ENCODE measurements at regions not wholly inside any gene's neighbourhood (a gene's known extent, or its start where the extent isn't known, plus 50 kb on each side); places are given as distances from the start of the nearest gene placed in this dataset.
"Not testable (repeated sequence)": the region's sequence is repeated elsewhere in the genome, so short reads cannot be mapped to it uniquely, and the experiment has no call there.

DNA sequence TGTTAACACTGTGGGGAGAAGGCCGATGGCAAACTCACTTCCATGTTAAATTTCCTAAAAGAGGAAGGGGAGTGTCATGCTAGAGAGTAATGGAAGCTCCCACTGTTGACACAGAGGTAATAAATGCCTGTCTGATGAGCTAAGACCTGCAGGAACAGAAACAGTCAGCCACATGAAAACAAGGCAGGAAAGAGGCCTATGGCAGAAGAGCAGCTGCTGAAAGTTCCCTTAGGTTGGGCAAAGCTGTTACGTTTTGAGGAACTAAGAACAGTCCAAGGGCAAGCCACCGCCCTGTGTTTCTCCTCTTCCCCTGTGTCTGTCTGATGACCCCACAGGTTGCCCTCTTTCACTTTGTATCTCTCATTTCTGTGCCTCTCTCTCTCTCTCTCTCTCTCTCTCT, 422.6 kb downstream of the TMEM121 start:
- TF ChIP-seq EZH2phosphoT487 (IDR thresholded peaks at IDR 0.05; ENCODE audit: borderline replicate concordance, low read length); EZH2 (IDR thresholded peaks at IDR 0.05; ENCODE audit: low read length, unreplicated experiment): not testable (repeated sequence)
- TF ChIP-seq, protein P1, sequence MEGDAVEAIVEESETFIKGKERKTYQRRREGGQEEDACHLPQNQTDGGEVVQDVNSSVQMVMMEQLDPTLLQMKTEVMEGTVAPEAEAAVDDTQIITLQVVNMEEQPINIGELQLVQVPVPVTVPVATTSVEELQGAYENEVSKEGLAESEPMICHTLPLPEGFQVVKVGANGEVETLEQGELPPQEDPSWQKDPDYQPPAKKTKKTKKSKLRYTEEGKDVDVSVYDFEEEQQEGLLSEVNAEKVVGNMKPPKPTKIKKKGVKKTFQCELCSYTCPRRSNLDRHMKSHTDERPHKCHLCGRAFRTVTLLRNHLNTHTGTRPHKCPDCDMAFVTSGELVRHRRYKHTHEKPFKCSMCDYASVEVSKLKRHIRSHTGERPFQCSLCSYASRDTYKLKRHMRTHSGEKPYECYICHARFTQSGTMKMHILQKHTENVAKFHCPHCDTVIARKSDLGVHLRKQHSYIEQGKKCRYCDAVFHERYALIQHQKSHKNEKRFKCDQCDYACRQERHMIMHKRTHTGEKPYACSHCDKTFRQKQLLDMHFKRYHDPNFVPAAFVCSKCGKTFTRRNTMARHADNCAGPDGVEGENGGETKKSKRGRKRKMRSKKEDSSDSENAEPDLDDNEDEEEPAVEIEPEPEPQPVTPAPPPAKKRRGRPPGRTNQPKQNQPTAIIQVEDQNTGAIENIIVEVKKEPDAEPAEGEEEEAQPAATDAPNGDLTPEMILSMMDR (conservative IDR thresholded peaks at IDR 0.05; ENCODE audit: low read depth, low read length), result not testable (repeated sequence)
